Femur (tissue), 1 donor: ENCODE measurements at regions not wholly inside any gene's neighbourhood (a gene's known extent, or its start where the extent isn't known, plus 50 kb on each side); places are given as distances from the start of the nearest gene placed in this dataset.

ENCODE experiments used
- DNase-seq: peaks from one replicate; pipeline ENCODE4 v3.0.0-alpha.2; 2017

- DNase-seq = peak; percentile 41
Observed at GRCh38 chr20:40770564-40771307, 81.7 kb upstream of the MAFB start.

- DNase-seq = no peak
Observed at GRCh38 chr20:40771308-40771610, 82.2 kb upstream of the MAFB start.

- DNase-seq = no peak
Observed at GRCh38 chr20:40771848-40772511, 82.9 kb upstream of the MAFB start.

GRCh38 chr20:40773376-40773775 is 84.3 kb upstream of the MAFB start:
- DNase-seq = no peak

- no peak for DNase-seq
Observed at GRCh38 chr20:40774252-40774651, 85.2 kb upstream of the MAFB start.

- DNase-seq = no peak
Observed at GRCh38 chr20:40775561-40776146, 86.6 kb upstream of the MAFB start.

- no peak for DNase-seq
Observed at GRCh38 chr20:40776466-40777457, 87.7 kb upstream of the MAFB start.

GRCh38 chr20:40777653-40778052 is 88.6 kb upstream of the MAFB start:
- DNase-seq = no peak

GRCh38 chr20:40778894-40779496 is 90.0 kb upstream of the MAFB start:
- DNase-seq = no peak

GRCh38 chr20:40781327-40782042 is 92.4 kb upstream of the MAFB start:
- no peak for DNase-seq

- DNase-seq = no peak
Observed at GRCh38 chr20:40782043-40782368, 93.0 kb upstream of the MAFB start.

- DNase-seq = no peak
Observed at GRCh38 chr20:40785346-40785745, 96.3 kb upstream of the MAFB start.

- no peak for DNase-seq
Observed at GRCh38 chr20:40786336-40786735, 97.3 kb upstream of the MAFB start.

GRCh38 chr20:40787941-40788340 is 98.9 kb upstream of the MAFB start:
- DNase-seq = no peak

GRCh38 chr20:40797425-40797824 is 108.4 kb upstream of the MAFB start:
- DNase-seq = no peak

GRCh38 chr20:40798066-40798465 is 109.0 kb upstream of the MAFB start:
- DNase-seq = no peak

GRCh38 chr20:40802886-40803285 is 113.8 kb upstream of the MAFB start:
- no peak for DNase-seq

- no peak for DNase-seq
Observed at GRCh38 chr20:40803381-40803780, 114.3 kb upstream of the MAFB start.

GRCh38 chr20:40805592-40805991 is 116.6 kb upstream of the MAFB start:
- DNase-seq = no peak

- no peak for DNase-seq
Observed at GRCh38 chr20:40806929-40807820, 118.1 kb upstream of the MAFB start.

GRCh38 chr20:40807821-40808170 is 118.8 kb upstream of the MAFB start:
- no peak for DNase-seq
